ENCODE measurements at regions not wholly inside any gene's neighbourhood (a gene's known extent, or its start where the extent isn't known, plus 50 kb on each side); places are given as distances from the start of the nearest gene placed in this dataset.

DNA sequence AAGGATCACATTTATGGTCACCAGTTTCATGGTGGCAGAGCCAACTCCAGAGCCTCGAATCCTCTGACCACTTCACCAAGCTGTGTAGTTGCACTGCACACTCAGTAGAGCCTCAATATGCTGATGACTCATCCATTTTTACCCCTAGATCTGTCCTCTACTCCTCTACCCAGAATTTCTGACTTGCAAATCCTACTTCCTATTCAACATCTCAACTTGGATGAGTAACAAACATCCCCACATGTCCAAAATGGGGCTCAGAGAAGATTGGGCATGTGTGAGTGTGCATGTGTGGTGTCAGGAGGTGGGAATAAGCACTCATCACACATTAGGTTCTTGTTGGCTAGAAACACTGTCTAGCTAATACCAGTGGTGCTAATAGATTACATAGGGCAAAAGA, 57.8 kb upstream of the IGFBP2 start:
- DNase-seq (ENCODE audit: low spot score) = no peak

DNA sequence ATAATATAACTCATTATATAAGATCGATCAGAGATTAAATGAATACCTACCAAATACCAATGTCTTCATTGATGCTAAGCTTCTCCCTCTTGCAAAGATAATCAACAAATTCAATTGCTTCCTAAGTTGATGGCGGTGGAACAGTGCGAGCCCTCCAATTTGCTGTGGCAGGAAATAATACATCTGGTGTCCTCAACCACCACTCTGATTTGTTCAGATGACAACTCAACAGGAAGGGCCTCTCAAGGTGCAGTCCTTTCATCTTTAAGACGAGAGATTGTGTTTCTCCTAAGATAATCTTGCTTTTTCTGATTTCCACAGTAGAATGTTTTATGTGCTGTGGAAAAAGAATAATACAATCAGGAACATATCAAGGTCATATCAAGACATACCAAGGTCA, 56.6 kb upstream of the IGFBP2 start:
- no peak for DNase-seq (ENCODE audit: low spot score)

DNA sequence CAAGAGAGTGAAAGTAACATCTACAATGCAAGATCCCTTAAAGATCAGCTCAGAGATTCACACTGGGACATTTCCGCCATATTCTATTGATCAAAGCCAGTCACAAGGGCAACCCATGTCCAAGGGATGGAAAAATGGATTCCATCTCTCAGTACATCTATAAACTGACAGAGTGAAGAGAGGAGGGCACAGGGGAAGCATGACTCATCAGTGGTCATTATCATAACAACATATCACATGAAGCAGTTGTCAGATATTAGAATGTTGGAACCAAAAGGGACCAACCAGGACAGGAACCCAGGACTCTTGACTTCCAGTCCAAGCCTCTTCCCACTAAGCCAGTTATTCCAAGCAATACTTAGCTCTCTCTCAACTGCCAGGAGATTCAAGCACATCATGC, 54.9 kb upstream of the IGFBP2 start:
- no peak for DNase-seq (ENCODE audit: low spot score)

DNA sequence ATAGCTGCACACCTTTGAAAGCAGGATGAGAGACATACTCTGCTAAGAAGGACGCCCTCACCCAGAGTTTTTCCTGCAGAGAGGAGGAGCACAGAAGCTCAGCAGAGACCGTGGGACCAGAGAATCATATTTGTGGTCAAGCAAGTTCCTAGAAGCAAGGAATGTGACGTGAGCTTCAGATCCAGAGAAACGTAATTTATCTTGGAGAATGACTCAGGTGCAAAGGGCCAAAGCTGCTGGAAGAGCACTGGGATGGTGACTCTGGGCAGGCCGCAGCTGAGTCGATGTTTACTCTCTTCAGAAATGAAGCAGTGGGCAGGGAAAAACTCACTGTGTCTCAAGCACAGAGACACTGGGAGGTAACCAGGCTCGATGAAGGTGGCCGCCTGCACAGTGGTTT, 50.1 kb upstream of the IGFBP2 start:
- no peak for DNase-seq (ENCODE audit: low spot score)
